Ramos (cell line): ENCODE measurements at regions not wholly inside any gene's neighbourhood (a gene's known extent, or its start where the extent isn't known, plus 50 kb on each side); places are given as distances from the start of the nearest gene placed in this dataset.

Experiments used
- in situ Hi-C: fragments of 300-500 bp; cut with MboI; formaldehyde crosslinking; loops from one replicate; pipeline ENCODE4 v1.14.3; 2022; ENCODE audit warnings: low sequenced_read_pairs; ENCODE audit not compliant: unreplicated experiment

DNA sequence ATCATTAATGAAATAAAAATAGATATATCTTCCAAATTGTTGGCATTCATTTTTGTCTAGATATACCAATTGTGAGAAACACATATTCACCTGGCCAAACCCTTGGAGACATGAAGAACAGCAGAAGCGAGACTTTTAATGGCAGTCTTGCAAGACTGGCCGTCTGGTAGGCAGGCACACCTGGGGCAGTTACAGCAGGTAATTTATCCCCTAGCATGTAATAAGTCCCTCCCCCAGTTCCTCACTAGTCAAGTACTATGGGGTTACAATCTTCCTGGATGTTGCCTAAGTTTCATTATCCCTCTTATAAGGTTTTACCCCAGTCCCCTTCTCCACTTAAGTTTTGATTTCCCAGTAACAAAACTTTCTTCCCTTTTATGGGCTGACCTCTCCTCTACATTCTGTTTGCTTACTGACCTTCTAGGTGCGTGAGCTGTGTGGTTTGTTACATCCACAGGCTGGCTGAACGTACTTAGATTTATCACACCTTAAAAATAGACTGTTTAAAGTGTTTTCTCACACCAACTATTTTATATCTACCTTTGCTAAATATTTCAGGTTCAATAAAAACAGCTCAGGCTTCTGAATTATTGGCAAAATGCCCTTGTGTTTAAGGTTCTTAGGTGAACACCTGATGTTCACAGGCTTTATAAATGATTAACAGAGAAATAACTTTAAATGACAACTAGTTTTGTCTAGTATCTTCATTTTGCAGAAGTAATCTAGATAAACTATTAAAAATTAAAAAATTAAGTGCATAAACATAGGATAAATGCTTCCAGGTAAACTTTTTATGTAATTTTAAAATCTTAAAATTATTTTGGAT is 365.0 kb upstream of the TFPI start:
- in situ Hi-C loops, result no loop called here

- in situ Hi-C loops, result no loop called here
These were observed 366.3 kb upstream of the TFPI start for GRCh38 chr2:187920511-187920910.

DNA sequence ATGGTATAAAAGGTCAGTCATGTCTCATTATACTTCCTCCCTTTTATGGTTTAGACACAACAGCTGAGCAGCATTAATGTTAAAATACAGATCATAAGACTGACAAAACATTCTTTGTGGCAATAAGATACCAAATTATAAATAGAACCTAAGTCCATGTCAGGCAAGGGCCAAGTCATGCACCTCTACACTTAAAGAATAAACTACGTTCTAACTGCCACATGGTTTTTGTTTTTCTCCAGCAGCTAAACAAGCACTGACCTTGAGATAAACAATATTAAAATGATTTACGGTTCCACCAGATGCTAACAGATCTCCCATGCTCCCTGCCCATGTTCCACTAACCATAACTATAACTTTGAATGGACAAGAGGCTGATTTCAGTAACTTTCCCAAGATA is 368.6 kb upstream of the TFPI start:
- in situ Hi-C loops, result no loop called here

GRCh38 chr2:187924293-187924692 is 367.4 kb upstream of the GULP1 start:
- in situ Hi-C loops, result no loop called here

GRCh38 chr2:187934236-187934635 is 357.4 kb upstream of the GULP1 start:
- in situ Hi-C loops, result no loop called here

DNA sequence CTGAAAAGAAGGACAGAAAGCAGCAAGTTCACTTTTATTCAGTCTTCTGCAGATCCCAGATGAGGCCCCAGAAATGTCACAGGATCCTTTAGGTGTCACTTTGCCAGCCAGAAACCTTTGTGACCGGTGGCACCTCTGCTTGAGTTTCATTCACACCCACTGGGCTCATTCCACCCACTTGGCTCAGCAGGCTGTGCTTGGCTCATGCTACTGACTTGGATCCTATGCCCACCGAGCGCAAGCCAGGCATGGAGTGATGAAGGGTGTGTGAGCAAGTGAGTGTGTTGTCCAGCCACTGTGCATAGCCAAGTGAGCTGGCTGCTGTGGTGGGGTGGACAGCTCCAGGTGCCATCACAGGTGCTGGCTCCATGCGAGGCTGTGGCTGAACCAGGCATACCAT is 357.0 kb upstream of the GULP1 start:
- in situ Hi-C loops, result no loop called here

GRCh38 chr2:187935126-187935525 is 356.5 kb upstream of the GULP1 start:
- in situ Hi-C loops, result no loop called here

- in situ Hi-C loops, result no loop called here
These were observed 355.4 kb upstream of the GULP1 start for GRCh38 chr2:187936228-187936627.

- in situ Hi-C loops, result no loop called here
These were observed 352.5 kb upstream of the GULP1 start for GRCh38 chr2:187939180-187939579.

DNA sequence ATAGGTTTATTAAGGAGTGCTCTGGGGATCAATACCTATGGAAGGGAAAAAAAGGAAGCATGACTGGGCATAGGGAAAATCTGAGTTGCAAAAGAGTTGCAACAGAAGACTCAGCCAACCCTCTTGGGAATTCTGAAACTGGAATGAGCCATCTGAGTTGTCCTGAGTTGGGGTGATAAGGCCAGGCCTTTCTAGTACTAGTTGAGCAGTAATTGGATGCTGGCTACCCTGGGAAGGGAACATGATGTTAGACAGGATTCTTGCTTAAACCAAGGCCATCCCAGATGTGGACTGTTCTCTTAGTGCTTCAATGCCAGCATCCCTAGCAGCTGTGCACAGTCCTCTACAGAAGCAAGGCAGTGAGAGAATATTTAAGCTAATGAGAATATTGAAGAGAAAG is 348.8 kb upstream of the GULP1 start:
- in situ Hi-C loops, result no loop called here

- in situ Hi-C loops, result no loop called here
These were observed 347.8 kb upstream of the GULP1 start for GRCh38 chr2:187943772-187944369.

DNA sequence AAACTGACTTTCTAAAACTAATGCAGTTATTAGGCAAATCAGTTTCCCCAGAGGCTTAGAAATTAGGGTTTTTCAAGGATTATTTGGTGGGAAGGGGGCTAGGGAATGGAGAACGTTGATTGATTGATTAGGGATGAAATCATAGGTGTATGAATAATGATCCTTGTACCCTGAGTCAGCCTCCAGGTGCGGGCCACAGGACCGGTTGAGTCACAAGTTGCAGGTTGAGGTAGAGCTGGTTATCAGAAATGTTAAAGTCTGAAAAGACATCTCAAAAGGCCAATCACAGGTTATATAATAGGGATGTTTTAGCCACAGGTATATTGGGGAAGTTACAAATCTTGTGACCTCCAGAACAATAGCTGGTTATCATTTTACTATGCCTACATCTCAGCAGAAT is 341.8 kb upstream of the GULP1 start:
- in situ Hi-C loops, result no loop called here

GRCh38 chr2:187951470-187952218 is 340.0 kb upstream of the GULP1 start:
- in situ Hi-C loops, result no loop called here

DNA sequence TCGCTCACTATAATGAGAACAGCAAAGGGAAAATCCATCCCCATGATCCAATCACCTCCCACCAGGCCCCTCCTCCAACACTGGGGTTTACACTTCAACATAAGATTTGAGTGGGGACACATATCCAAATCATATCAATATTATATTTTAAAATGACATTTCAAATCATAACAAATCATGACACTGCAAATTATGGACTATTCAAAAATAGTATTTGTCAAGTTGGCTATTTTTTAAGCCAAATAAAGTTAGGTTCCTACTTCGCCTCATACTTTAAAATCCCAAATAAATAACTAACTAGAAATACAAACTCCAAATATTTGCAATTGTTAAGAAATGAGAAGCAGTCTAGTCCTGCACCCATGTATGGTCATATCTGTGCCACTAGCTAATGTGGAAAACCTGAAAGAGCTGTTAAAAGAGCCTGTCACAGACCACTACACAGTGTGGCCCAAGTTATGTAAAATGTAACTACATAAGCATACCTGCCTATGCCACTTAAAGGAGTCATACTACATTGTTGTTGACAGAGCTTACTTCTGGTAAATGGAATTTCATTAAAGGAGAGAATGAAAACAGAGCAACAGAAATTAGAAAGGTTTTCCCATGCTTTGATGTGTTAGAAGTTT is 334.7 kb upstream of the GULP1 start:
- in situ Hi-C loops, result no loop called here

DNA sequence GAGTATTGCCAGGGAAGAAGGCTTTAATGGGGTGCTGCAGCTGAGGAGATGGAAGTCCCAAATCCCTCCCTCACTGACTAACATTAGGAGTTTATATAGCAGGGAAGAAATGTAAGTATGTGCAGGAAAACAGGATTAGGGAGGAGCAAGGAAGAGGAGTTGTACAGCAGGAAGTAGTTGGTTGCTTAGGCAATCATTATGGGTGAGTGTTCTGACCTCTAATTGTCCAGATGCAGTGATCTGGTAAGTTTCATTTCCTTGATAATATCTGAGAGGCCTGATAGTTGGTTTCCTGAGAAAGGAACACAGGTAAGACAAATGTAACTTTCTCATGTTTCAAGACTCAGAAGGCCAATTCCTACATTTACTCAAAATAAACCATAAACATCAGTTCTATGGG is 331.9 kb upstream of the GULP1 start:
- in situ Hi-C loops, result no loop called here

DNA sequence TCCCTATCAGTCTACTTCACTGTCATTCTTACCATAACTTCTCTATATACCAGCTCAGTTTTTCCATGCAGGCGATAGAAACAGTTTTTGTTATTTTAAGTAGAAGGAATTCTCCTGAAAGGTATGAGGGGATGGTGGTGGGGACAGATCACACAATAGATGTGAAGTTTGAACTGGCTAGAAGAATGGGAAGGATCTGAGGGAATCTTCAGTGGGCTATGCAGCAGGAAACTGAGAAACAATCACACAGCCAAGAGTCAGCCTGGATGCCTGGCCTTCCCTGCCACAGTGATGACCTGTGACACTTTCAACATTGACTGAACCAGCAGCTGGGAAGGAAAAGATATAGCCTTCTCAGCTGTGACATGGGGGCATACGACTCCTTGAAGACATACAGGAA is 329.1 kb upstream of the GULP1 start:
- in situ Hi-C loops, result no loop called here

DNA sequence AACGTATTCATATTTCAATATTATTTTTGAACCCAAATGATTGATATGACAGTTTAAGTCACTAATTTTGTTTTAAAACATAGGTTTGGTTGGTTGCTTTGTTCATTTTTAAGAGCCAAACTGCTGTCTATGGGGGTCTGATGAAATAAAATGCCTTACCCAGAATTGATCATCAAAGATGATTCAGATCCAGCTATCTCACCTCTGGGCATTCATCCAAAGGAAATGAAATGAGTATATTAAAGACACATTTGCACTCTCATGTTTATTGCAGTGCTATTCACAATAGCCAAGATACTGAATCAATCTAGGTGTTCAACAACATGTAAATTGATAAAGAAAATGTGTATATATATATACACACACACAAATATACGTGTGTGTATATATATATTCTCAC is 326.9 kb upstream of the GULP1 start:
- in situ Hi-C loops, result no loop called here

- in situ Hi-C loops, result no loop called here
These were observed 324.8 kb upstream of the GULP1 start for GRCh38 chr2:187966924-187967323.

DNA sequence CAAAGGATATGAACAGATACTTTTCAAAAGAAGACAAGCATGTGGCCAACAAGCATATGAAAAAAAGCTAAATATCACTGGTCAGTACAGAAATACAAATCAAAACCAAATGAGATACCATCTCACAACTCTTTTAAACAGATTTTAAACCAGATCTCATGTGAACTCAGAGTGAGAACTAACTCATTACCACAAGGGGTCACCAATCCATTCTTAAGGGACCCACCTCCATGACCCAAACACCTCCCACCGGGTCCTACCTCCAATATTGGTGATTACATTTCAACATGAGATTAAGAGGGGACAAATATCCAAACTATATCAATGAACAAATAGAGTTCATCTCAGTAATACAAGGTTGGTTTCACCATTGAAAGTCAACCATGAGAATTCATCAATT is 319.8 kb upstream of the GULP1 start:
- in situ Hi-C loops, result no loop called here

DNA sequence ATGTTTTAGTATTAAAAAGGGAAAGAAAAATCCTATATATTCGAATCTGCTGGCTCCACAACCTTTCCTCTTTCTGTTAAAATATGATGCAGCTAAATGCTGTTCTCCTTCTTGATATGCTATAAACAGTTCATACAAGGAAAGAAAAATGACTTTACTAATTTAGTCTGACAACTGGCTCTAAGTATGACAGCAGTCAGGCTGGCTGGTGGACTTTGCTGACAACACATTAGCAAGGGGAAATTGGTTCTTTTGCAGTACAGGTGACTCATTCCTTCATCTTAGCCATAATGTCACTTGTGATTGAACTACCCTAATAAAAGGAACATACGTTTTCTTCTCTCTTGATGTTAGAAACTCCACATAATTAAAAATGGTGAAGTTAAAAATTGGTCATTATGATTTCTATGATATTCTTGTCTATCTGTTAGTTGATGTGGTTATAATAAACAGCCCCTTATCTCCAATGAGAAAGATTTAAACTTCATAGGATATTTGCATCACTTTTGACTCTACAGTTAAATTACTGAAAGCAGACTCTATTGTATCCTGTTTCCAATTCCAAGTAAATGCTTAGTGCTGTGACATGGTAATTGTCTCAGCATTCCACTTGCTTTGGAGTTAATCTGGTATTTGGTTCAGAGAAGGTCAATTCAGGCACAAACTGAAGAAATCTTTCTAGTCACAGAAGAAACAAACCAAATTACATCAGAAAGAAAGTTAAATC is 315.3 kb upstream of the GULP1 start:
- in situ Hi-C loops, result no loop called here
